A549 (cell line): ENCODE measurements at regions not wholly inside any gene's neighbourhood (a gene's known extent, or its start where the extent isn't known, plus 50 kb on each side); places are given as distances from the start of the nearest gene placed in this dataset.

ENCODE experiments used
- CEBPB ChIP-seq, 2 experiments: fragments of >200 bp in 1 of 2; sonication (Bioruptor Twin) in 1 of 2; formaldehyde crosslinking in 1 of 2; IDR thresholded peaks; 2 replicates each; pipeline ENCODE4 v1.6.1; 2012 to 2016
- CHD2 ChIP-seq: fragments of 150-350 bp; IDR thresholded peaks from 2 replicates; pipeline ENCODE4 v1.6.1; 2014; ENCODE audit warnings: low read length; ENCODE audit not compliant: partially characterized antibody
- EP300 ChIP-seq, 2 experiments: fragments of >200 bp; sonication (Bioruptor Twin); formaldehyde crosslinking; IDR thresholded peaks; 2 replicates in 1 of 2; 3 replicates in 1 of 2; pipeline ENCODE4 v1.6.1; 2016 to 2017
- FOSL2 ChIP-seq, 2 experiments: fragments of 450-650 bp in 1 of 2; fragments of >200 bp in 1 of 2; sonication (Bioruptor Twin) in 1 of 2; formaldehyde crosslinking; IDR thresholded peaks; 2 replicates each; pipeline versions ENCODE4 v1.5.0 to v1.6.1; 2016 to 2020; ENCODE audit warnings: mild to moderate bottlenecking in 1 of 2, moderate library complexity in 1 of 2
- HDAC2 ChIP-seq: fragments of 200-600 bp; sonication (generic); IDR thresholded peaks from 2 replicates; pipeline ENCODE4 v1.6.1; 2016
- POLR2A ChIP-seq: IDR thresholded peaks from 2 replicates; pipeline ENCODE4 v1.6.1; 2012; ENCODE audit warnings: mild to moderate bottlenecking, low read length
- RCOR1 ChIP-seq: fragments of 150-350 bp; IDR thresholded peaks from 2 replicates; pipeline ENCODE4 v1.6.1; 2014; ENCODE audit warnings: antibody characterized with exemption, low read length, low read depth
- RNF2 ChIP-seq: fragments of 200-600 bp; sonication (generic); IDR thresholded peaks from 2 replicates; pipeline ENCODE4 v1.6.1; 2016; ENCODE audit warnings: low read depth, mild to moderate bottlenecking, antibody characterized with exemption, moderate library complexity, borderline replicate concordance
- SMC3 ChIP-seq: fragments of >200 bp; sonication (Bioruptor Twin); formaldehyde crosslinking; IDR thresholded peaks from 3 replicates; pipeline ENCODE4 v1.6.1; 2018; ENCODE audit warnings: inconsistent platforms
- TF ChIP-seq, protein P1 (sequence below): fragments of 450-650 bp; IDR thresholded peaks from 2 replicates; pipeline ENCODE4 v1.6.1; 2014; ENCODE audit warnings: antibody characterized with exemption
- TF ChIP-seq, protein P2 (sequence below): fragments of >200 bp; sonication (Bioruptor Twin); formaldehyde crosslinking; IDR thresholded peaks from 3 replicates; pipeline ENCODE4 v1.5.1; 2016
- TF ChIP-seq, protein P3 (sequence below): IDR thresholded peaks from 2 replicates; pipeline ENCODE4 v1.6.1; 2012
- TF ChIP-seq, protein P4 (sequence below): IDR thresholded peaks from 2 replicates; pipeline ENCODE4 v1.6.1; 2012

DNA sequence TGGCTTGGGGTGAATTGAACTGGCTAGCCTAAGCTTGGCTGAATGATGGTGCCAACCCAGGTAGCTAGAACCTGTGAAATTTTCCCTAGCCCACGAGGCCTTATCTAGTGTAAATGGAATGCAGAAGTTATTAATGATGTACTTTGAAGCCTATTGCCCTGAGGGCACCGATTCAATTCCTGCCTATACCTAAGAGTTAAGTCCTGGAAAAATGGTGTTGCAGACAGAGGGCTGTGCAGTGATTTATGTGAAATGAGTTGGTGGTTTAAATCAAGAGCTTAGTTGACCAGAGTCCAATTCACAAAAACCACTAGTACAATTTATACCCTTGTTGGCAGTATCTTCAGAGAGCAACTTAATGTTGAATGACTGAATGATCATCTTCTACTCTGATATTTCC, 373.8 kb upstream of the JAG1 start:
- TF ChIP-seq, protein P1, sequence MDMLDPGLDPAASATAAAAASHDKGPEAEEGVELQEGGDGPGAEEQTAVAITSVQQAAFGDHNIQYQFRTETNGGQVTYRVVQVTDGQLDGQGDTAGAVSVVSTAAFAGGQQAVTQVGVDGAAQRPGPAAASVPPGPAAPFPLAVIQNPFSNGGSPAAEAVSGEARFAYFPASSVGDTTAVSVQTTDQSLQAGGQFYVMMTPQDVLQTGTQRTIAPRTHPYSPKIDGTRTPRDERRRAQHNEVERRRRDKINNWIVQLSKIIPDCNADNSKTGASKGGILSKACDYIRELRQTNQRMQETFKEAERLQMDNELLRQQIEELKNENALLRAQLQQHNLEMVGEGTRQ, result no peak
- no peak for TF ChIP-seq CHD2
- TF ChIP-seq, protein P2, sequence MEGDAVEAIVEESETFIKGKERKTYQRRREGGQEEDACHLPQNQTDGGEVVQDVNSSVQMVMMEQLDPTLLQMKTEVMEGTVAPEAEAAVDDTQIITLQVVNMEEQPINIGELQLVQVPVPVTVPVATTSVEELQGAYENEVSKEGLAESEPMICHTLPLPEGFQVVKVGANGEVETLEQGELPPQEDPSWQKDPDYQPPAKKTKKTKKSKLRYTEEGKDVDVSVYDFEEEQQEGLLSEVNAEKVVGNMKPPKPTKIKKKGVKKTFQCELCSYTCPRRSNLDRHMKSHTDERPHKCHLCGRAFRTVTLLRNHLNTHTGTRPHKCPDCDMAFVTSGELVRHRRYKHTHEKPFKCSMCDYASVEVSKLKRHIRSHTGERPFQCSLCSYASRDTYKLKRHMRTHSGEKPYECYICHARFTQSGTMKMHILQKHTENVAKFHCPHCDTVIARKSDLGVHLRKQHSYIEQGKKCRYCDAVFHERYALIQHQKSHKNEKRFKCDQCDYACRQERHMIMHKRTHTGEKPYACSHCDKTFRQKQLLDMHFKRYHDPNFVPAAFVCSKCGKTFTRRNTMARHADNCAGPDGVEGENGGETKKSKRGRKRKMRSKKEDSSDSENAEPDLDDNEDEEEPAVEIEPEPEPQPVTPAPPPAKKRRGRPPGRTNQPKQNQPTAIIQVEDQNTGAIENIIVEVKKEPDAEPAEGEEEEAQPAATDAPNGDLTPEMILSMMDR, result no peak
- TF ChIP-seq, protein P3, sequence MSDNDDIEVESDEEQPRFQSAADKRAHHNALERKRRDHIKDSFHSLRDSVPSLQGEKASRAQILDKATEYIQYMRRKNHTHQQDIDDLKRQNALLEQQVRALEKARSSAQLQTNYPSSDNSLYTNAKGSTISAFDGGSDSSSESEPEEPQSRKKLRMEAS, result no peak
- TF ChIP-seq RCOR1, result no peak
- no peak for TF ChIP-seq FOSL2 (IDR thresholded peaks at IDR 0.05)
- TF ChIP-seq FOSL2 (CRISPR knock-in tag; IDR thresholded peaks at IDR 0.05), result no peak
- TF ChIP-seq, protein P4, sequence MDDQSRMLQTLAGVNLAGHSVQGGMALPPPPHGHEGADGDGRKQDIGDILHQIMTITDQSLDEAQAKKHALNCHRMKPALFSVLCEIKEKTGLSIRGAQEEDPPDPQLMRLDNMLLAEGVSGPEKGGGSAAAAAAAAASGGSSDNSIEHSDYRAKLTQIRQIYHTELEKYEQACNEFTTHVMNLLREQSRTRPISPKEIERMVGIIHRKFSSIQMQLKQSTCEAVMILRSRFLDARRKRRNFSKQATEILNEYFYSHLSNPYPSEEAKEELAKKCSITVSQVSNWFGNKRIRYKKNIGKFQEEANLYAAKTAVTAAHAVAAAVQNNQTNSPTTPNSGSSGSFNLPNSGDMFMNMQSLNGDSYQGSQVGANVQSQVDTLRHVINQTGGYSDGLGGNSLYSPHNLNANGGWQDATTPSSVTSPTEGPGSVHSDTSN, result no peak
- no peak for TF ChIP-seq HDAC2
- no peak for TF ChIP-seq RNF2
- TF ChIP-seq POLR2A, result no peak
- TF ChIP-seq SMC3, result no peak
- TF ChIP-seq EP300 (IDR thresholded peaks at IDR 0.05), result no peak
- no peak for TF ChIP-seq CEBPB (IDR thresholded peaks at IDR 0.05)
